ENCODE measurements at regions not wholly inside any gene's neighbourhood (a gene's known extent, or its start where the extent isn't known, plus 50 kb on each side); places are given as distances from the start of the nearest gene placed in this dataset.
"Not testable (repeated sequence)": the region's sequence is repeated elsewhere in the genome, so short reads cannot be mapped to it uniquely, and the experiment has no call there.

GRCh38 chr6:112401083-112401482 is 54.0 kb downstream of the RFPL4B start:
- DNase-seq = no peak

GRCh38 chr6:112407101-112407590 is 60.0 kb downstream of the RFPL4B start:
- DNase-seq = no peak

- no peak for DNase-seq
Observed at GRCh38 chr6:112408522-112408921, 61.4 kb downstream of the RFPL4B start.

GRCh38 chr6:112409311-112409710 is 62.2 kb downstream of the RFPL4B start:
- no peak for DNase-seq

- DNase-seq = no peak
Observed at GRCh38 chr6:112413780-112414179, 66.7 kb downstream of the RFPL4B start.

DNA sequence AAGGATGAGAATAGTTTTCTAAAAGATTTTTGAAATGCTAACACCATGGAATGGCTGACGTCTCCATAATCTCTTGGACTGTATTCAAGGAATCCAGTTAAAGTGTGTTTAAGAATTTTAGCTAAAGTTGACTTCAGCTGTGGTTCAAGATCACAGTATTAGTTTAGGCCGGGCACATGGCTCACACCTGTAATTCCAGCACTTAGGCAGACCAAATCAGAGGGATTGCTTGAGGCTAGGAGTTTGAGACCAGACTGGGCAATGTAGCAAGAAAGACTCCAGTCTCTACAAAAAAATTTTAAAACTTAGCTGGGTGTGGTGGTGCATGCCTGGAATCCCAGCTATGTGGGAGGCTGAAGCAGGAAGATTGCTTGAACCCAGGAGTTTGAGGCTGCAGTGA is 68.2 kb downstream of the RFPL4B start:
- DNase-seq = no peak

DNA sequence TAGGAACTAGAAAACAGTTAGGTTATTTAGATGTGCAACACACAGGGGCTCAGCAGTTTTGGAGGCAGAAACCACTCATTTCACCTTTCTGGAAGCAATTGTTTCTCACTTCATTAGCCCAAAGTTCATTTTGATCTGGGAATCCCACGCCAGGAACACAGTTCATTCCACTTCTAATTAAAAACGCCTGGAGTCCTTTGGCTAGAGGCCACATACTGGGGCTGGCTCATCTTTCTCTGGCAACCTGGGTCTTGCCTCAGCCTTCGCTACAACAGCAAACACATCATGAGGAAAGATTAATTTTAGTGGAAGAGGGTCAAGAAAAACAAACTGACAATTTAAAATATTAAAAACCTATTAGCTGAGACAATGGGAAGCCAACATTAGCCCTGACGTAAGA is 69.7 kb downstream of the RFPL4B start:
- DNase-seq = no peak

- not testable (repeated sequence) for DNase-seq
Observed at GRCh38 chr6:112427011-112427410, 79.9 kb downstream of the RFPL4B start.

DNA sequence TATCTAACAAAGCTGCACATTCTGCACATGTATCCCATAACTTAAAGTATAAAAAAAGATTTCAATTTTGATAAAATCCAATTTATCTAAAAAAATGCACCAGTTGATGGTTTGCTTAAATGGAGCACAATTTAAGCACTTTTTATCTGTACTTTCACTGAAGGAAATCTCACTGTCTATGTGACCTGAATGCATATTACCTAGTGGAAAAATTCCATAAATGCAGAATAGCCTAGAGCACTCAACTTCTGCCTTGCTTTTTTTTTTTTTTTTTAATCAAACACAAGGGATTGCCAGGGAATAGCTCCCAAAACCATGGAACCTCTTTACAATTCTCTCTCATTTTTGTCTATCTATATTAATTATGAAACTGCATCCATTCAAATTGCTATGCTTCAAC is 80.4 kb downstream of the RFPL4B start:
- no peak for DNase-seq

DNA sequence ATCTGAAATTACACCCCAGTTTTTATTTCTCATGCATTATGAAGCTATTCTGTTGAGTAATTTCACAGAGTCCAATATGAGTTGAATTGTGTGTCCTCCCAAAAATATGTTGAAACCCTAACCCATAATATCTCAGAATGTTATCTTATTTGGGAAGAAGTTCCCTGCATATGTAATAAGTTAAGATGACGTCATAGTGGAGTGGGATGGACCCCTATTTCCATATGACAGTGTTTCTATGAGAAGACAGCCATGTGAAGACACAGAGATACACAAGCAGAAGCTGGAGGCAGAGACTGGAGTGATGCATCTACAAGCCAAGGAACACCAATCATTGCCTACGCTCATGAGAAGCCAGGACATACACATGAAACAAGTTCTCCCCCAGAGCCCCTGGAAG is 81.3 kb downstream of the RFPL4B start:
- DNase-seq = no peak

DNA sequence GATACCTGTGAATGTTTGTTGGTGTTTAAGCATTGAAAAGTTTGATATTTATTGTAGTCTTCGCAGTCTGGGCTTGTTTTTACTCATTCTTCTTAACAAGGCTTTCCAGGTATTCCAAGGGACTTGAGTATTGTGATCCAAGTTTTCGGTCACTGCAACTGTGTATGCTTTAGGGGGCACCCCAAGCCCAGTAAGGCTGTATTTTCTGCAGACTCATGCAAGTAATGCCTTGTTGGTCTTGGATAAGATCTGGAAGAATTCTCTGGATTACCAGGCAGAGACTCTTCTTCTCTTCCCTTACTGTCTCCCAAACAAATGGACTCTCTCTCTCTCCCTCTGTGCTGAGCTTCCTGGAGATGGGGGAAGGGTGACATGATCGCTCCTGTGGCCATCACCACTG is 82.1 kb downstream of the RFPL4B start:
- DNase-seq = no peak

DNA sequence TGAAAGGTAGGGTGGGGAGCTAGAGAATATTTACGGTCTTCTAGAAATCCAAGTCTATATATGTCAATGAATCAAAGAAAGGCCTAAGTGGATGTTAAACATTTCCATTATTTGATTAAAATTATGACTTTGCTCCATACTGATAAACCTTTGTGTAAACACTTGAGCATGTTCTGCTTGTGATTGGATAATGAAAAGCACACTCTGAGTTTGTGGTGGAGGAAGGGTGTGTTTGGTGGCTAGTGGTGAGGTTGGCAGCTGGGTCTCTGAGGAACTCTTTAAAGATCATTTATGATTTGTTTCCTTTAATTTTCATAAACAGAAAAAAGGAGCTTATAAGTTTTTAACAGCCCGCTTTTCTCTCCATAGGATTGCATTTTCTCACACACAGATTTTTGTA is 84.7 kb downstream of the RFPL4B start:
- no peak for DNase-seq

DNA sequence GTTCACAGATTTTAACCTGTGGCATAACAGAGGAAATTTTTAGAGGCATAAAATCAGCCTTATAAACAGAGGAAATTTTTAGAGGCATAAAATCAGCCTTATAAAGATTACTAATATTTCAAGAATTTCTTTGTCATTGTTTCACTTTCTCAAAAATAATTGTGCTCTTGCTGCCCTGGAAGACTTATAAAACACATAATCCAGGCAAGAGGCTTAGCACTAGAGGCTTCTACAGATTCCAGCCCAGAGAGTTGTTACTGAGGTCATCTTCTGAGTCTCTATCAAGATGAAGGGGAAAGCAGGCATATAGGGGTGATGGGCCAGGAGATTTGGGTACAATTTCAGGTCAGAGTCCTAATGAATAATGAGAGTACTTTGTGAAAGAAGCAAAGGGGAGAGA is 85.7 kb downstream of the RFPL4B start:
- no peak for DNase-seq

DNA sequence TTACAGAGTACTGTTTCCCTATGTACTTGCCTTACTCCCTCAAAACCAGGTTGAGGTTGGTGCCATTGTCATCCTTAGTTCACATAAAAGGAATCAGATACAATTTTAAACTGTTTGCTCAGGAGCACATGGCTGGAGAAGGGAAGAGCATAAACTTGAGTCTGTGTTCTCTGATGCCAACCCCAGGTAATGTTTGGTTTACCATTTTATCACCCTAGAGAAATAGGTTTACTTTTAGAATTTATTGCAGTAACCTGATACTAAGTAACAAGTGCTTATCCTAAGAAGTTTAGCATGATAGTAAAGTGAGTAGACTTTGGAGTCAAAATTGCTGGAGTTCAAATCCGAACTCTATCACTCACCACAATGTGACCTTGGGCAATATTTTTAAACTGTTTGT is 86.3 kb downstream of the RFPL4B start:
- DNase-seq = no peak

GRCh38 chr6:112434896-112435435 is 87.8 kb downstream of the RFPL4B start:
- no peak for DNase-seq

DNA sequence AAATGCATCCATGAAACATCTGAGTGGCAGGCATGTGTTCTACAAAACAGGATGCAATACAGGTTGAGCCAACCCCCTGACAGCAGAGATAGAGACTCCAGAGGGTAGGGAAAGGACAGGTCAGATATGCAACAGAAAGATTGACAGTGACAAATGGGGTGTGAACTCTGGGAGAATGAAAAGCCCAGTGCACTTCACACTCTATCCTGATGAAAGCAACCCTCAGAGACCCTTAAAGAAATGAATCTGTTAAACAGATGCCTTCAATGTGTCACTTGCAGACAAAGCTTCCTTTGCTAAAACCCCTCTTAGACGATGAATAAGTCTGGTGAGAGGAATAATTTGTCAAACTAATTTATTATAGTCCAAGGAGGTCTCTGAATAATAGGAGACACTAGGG is 89.9 kb downstream of the RFPL4B start:
- no peak for DNase-seq

DNA sequence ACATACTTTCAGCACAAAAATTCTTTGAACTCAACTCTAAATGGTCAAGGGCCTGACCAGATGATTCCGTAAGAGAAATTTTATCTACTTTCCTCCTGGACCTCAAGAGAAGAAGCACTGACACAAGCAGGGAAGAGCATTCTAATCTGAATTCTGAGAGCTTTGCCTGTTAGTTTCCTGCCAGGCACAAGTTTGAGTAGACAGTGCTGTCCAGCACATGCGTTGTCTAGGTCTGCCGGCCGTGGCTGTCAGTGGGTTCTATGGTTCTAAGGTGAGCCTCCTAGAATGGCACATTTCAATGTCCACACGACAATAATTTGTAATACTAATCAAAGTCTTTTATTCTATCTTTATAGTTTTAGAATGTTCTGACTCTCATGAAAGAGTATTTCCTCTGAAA is 91.9 kb downstream of the RFPL4B start:
- DNase-seq = no peak

GRCh38 chr6:112439432-112439831 is 92.3 kb downstream of the RFPL4B start:
- DNase-seq = no peak

DNA sequence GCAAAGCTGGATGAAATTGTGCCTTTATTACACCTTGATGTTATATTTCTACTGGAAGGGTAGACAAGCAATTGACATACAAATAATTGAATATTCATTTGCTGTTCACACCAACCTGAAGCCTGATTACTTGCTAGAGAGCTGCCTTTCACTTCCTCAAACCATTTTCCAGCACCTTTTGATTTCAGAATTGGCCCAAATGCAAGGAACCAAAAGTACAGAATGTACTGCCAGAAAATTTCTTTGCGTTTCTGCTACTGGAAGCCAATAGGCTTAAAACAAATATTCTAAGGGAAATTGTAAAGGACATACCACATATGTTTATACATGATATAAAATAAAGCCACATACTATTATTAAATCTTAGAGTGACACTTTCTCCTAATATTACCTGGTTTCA is 94.5 kb downstream of the RFPL4B start:
- no peak for DNase-seq

- no peak for DNase-seq
Observed at GRCh38 chr6:112443179-112444065, 96.3 kb downstream of the RFPL4B start.

GRCh38 chr6:112448786-112449185 is 101.7 kb downstream of the RFPL4B start:
- DNase-seq = not testable (repeated sequence)

GRCh38 chr6:112450663-112451062 is 103.5 kb downstream of the RFPL4B start:
- DNase-seq = no peak

DNA sequence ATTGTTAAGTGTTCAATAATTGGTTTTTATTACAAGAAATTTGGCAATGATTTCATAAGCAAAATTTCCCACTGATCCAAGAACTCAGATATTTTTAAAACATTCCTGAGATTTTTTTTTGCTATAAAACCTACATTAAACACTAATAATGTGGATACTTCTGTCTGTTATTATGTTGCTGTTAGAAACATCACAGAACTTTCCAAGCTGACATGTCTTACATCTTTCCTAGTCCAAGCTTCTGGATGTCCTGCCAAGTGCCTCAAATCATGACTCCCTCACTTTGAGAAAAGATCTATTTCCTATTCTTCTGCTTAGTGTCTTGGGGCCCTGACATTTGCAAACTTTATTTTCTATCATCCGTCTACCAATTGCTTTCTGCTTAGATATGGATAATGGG is 110.8 kb downstream of the RFPL4B start:
- DNase-seq = no peak

DNA sequence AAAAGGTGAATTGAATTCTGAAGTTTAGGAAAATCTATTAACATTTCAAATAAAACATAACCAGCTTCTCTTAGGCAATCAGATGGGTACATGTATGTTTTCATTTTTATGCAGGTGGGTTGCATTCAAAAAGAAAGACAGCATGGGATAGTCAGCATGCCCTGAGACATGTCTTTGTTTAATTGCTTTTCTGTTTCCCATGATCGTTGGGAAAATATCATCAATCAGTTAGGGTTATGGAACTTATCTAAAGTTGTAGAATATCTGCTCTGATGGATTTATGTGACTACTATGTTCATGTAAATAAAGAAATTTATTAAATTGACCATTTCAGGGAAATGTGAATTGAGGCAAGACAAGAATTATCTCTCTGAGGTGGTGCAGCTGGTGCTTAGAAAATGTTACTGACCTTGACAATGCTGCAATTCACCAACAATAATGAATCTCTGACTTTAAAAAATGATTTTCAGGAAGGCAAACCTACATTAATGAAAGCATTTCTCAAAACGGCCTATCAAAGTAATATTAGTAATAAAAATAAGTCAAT is 112.7 kb downstream of the RFPL4B start:
- DNase-seq = no peak
